Stomach (tissue), 8 donors: ENCODE measurements at regions not wholly inside any gene's neighbourhood (a gene's known extent, or its start where the extent isn't known, plus 50 kb on each side); places are given as distances from the start of the nearest gene placed in this dataset.
"Not testable (repeated sequence)": the region's sequence is repeated elsewhere in the genome, so short reads cannot be mapped to it uniquely, and the experiment has no call there.

Experiments used
- DNase-seq, 2 donors: peaks; one replicate each; pipeline versions ENCODE4 v3.0.0 to v3.0.0-alpha.2; 2013 to 2019
- H3K27ac ChIP-seq, 5 donors: fragments of 200-600 bp in 4 of 5; sonication (generic) in 4 of 5; one replicate each; pipeline ENCODE4 v1.5.1; 2013 to 2019; ENCODE audit warnings: mild to moderate bottlenecking in 1 of 5, moderate library complexity in 1 of 5
- H3K27me3 ChIP-seq, 3 donors: fragments of 200-600 bp; sonication (generic); one replicate each; pipeline ENCODE4 v1.5.1; 2017 to 2019; ENCODE audit warnings: mixed run types in 1 of 3
- H3K36me3 ChIP-seq, 4 donors: fragments of 200-600 bp; sonication (generic); 1 replicate in 3 of 4; 2 replicates in 1 of 4; pipeline ENCODE4 v1.5.1; 2016 to 2019
- H3K4me1 ChIP-seq, 4 donors: fragments of 200-600 bp; sonication (generic); one replicate each; pipeline ENCODE4 v1.5.1; 2016 to 2019
- H3K4me3 ChIP-seq, 4 donors: fragments of 200-600 bp; sonication (generic) in 3 of 4; one replicate each; pipeline ENCODE4 v1.5.1; 2016 to 2019; ENCODE audit warnings: mild to moderate bottlenecking in 1 of 4
- H3K9me3 ChIP-seq, 4 donors: fragments of 200-600 bp; sonication (generic); one replicate each; pipeline ENCODE4 v1.5.1; 2016 to 2019
- EP300 ChIP-seq: sonication (generic); formaldehyde crosslinking; IDR thresholded peaks from one replicate; pipeline ENCODE4 v1.6.1; 2017; ENCODE audit warnings: antibody characterized with exemption
- POLR2A ChIP-seq, 4 donors: fragments of 450-650 bp; IDR thresholded peaks; one replicate each; pipeline ENCODE4 v1.6.1; 2016; ENCODE audit warnings: antibody characterized with exemption in 4 of 4, control low read depth in 2 of 4, mild to moderate bottlenecking in 1 of 4, moderate library complexity in 1 of 4
- POLR2AphosphoS5 ChIP-seq, 3 donors: sonication (generic); formaldehyde crosslinking; IDR thresholded peaks; one replicate each; pipeline ENCODE4 v1.6.1; 2016; ENCODE audit warnings: antibody characterized with exemption in 3 of 3
- WGBS, 5 donors: extraction: QIAGEN DNeasy Blood & Tissue Kit in 3 of 5; methylation state at CpG; one replicate each; pipeline versions ENCODE4 v1.1.5 to v1.1.7; 2013 to 2018; 5-methylcytosine and 5-hydroxymethylcytosine counted together
- intact Hi-C: fragments of 100-400 bp; cut with DNase I; formaldehyde crosslinking; loops from one replicate; pipeline ENCODE4 v1.15.1; 2023; ENCODE audit warnings: low total_unique reads
- TF ChIP-seq, protein P1 (sequence below), 7 experiments: fragments of 450-650 bp in 4 of 7; fragments of 200-600 bp in 3 of 7; sonication (generic) in 3 of 7; IDR thresholded peaks; one replicate each; pipeline ENCODE4 v1.5.1; 2016 to 2019; ENCODE audit warnings: antibody characterized with exemption in 7 of 7, control low read depth in 2 of 7, mild to moderate bottlenecking in 1 of 7
- donor health status: healthy with polysubstance abuse.
- donor health status: Bipolar disorder and iron deficiency.
- donor health status: healthy.

GRCh38 chr3:139108253-139108969 is 63.7 kb upstream of the PRR23C start:
- WGBS, 5 donors = 76 to 89% (median 82%) methylated on average over 4 of the region's 4 CpGs

GRCh38 chr3:139109271-139109670 is 64.6 kb upstream of the PRR23C start:
- WGBS, 5 donors = 57 to 78% (median 71%) methylated on average over 5 of the region's 5 CpGs
- Histone ChIP-seq H3K9me3 (no peaks in the 10 kb centered on the region), H3K27me3 (peaks cover 0 to 27% (median 3%) of the 10 kb centered on the region in 3 donors), H3K4me3 (no peak overlapping the region), H3K36me3 (no peaks in the 10 kb centered on the region), H3K27ac (no peak overlapping the region), H3K4me1 (peaks cover 0 to 8% (median 5%) of the 10 kb centered on the region in 4 donors)
- TF ChIP-seq POLR2AphosphoS5 (IDR thresholded peaks at IDR 0.05) = no peak
- TF ChIP-seq, protein P1, sequence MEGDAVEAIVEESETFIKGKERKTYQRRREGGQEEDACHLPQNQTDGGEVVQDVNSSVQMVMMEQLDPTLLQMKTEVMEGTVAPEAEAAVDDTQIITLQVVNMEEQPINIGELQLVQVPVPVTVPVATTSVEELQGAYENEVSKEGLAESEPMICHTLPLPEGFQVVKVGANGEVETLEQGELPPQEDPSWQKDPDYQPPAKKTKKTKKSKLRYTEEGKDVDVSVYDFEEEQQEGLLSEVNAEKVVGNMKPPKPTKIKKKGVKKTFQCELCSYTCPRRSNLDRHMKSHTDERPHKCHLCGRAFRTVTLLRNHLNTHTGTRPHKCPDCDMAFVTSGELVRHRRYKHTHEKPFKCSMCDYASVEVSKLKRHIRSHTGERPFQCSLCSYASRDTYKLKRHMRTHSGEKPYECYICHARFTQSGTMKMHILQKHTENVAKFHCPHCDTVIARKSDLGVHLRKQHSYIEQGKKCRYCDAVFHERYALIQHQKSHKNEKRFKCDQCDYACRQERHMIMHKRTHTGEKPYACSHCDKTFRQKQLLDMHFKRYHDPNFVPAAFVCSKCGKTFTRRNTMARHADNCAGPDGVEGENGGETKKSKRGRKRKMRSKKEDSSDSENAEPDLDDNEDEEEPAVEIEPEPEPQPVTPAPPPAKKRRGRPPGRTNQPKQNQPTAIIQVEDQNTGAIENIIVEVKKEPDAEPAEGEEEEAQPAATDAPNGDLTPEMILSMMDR (IDR thresholded peaks at IDR 0.05) = no peak
- TF ChIP-seq EP300 = no peak
- TF ChIP-seq POLR2A (IDR thresholded peaks at IDR 0.05) = no peak
- intact Hi-C loops = no loop called here
- no peak for DNase-seq

More at GRCh38 chr3:139108253-139108969, 63.7 kb upstream of the PRR23C start:
- Histone ChIP-seq H3K4me1 (peaks cover 0 to 8% (median 5%) of the 10 kb centered on the region in 4 donors), H3K9me3 (no peaks in the 10 kb centered on the region), H3K36me3 (no peaks in the 10 kb centered on the region), H3K27ac (no peak overlapping the region), H3K4me3 (no peak overlapping the region), H3K27me3 (peaks cover 0 to 27% (median 3%) of the 10 kb centered on the region in 3 donors)
- TF ChIP-seq POLR2A (IDR thresholded peaks at IDR 0.05) (no peak), POLR2AphosphoS5 (IDR thresholded peaks at IDR 0.05) (no peak), EP300 (no peak)
- TF ChIP-seq, protein P1 (IDR thresholded peaks at IDR 0.05) = no peak
- DNase-seq = no peak
- intact Hi-C loops = no loop called here

- Histone ChIP-seq H3K4me1 (peaks cover 0 to 8% (median 5%) of the 10 kb centered on the region in 4 donors), H3K27me3 (peaks cover 0 to 27% (median 3%) of the 10 kb centered on the region in 3 donors), H3K36me3 (no peaks in the 10 kb centered on the region), H3K9me3 (no peaks in the 10 kb centered on the region), H3K27ac (no peak overlapping the region), H3K4me3 (no peak overlapping the region)
- DNase-seq = no peak
- TF ChIP-seq POLR2A (IDR thresholded peaks at IDR 0.05) = no peak
- TF ChIP-seq POLR2AphosphoS5 (IDR thresholded peaks at IDR 0.05) = no peak
- TF ChIP-seq, protein P1 (IDR thresholded peaks at IDR 0.05) = no peak
- no peak for TF ChIP-seq EP300
- intact Hi-C loops = no loop called here
- WGBS, 5 donors = 56 to 80% (median 76%) methylated on average over 10 of the region's 10 CpGs
Measured at GRCh38 chr3:139110072-139110830, 65.6 kb upstream of the PRR23C start.

GRCh38 chr3:139110929-139111328 is 66.2 kb upstream of the PRR23C start:
- intact Hi-C loops, H3K9me3 ChIP-seq, H3K4me1 ChIP-seq, H3K36me3 ChIP-seq, DNase-seq, H3K4me3 ChIP-seq, H3K27ac ChIP-seq: not testable (repeated sequence)
- 58 to 79% (median 67%) methylated on average over 2 of the region's 2 CpGs for WGBS, 5 donors
- peaks cover 0 to 27% (median 3%) of the 10 kb centered on the region in 3 donors for H3K27me3 ChIP-seq
